Suppressor macrophage (primary cell): ENCODE measurements at regions not wholly inside any gene's neighbourhood (a gene's known extent, or its start where the extent isn't known, plus 50 kb on each side); places are given as distances from the start of the nearest gene placed in this dataset.
A peak's percentile ranks its signal among the peaks of the same experiment; 100 is the strongest.
"Not testable (repeated sequence)": the region's sequence is repeated elsewhere in the genome, so short reads cannot be mapped to it uniquely, and the experiment has no call there.

Experiments used
- DNase-seq, 4 experiments: peaks; one replicate each; pipeline ENCODE4 v3.0.0-alpha.2; 2020 to 2022

GRCh38 chr5:92977846-92978540, 603.0 kb downstream of the NR2F1-AS1 start:
- no peak for DNase-seq

- no peak for DNase-seq
Measured at GRCh38 chr5:92976156-92976555, 604.9 kb downstream of the NR2F1-AS1 start.

GRCh38 chr5:92969781-92970237, 611.2 kb downstream of the NR2F1-AS1 start:
- DNase-seq, result no peak

- no peak for DNase-seq
Measured at GRCh38 chr5:92969191-92969780, 611.7 kb downstream of the NR2F1-AS1 start.

- DNase-seq, result no peak
Measured at GRCh38 chr5:92963800-92964199, 617.2 kb downstream of the NR2F1-AS1 start.

- no peak for DNase-seq
Measured at GRCh38 chr5:92962752-92963151, 618.3 kb downstream of the NR2F1-AS1 start.

- no peak for DNase-seq
Measured at GRCh38 chr5:92956886-92957285, 624.1 kb downstream of the NR2F1-AS1 start.

- DNase-seq, result no peak
Measured at GRCh38 chr5:92952243-92952642, 628.8 kb downstream of the NR2F1-AS1 start.

- no peak for DNase-seq
Measured at GRCh38 chr5:92951746-92952145, 629.3 kb downstream of the NR2F1-AS1 start.

- no peak for DNase-seq
Measured at GRCh38 chr5:92946546-92946945, 634.5 kb downstream of the NR2F1-AS1 start.

GRCh38 chr5:92945605-92946097, 635.4 kb downstream of the NR2F1-AS1 start:
- no peak for DNase-seq

- no peak for DNase-seq
Measured at GRCh38 chr5:92944903-92945604, 636.0 kb downstream of the NR2F1-AS1 start.

- no peak for DNase-seq
Measured at GRCh38 chr5:92944337-92944736, 636.7 kb downstream of the NR2F1-AS1 start.

- no peak for DNase-seq
Measured at GRCh38 chr5:92942762-92943161, 638.3 kb downstream of the NR2F1-AS1 start.

- DNase-seq, result no peak
Measured at GRCh38 chr5:92941806-92942205, 639.2 kb downstream of the NR2F1-AS1 start.

- DNase-seq, result peak in 2 of 4 experiments; percentile 10 to 14
Measured at GRCh38 chr5:92939428-92939827, 641.6 kb downstream of the NR2F1-AS1 start.

- not testable (repeated sequence) for DNase-seq
Measured at GRCh38 chr5:92937396-92937795, 643.6 kb downstream of the NR2F1-AS1 start.

GRCh38 chr5:92930057-92930456, 651.0 kb downstream of the NR2F1-AS1 start:
- no peak for DNase-seq

GRCh38 chr5:92927291-92927778, 653.7 kb downstream of the NR2F1-AS1 start:
- DNase-seq, result no peak

GRCh38 chr5:92923885-92924284, 657.1 kb downstream of the NR2F1-AS1 start:
- no peak for DNase-seq

- DNase-seq, result no peak
Measured at GRCh38 chr5:92922231-92922967, 658.6 kb downstream of the NR2F1-AS1 start.

- no peak for DNase-seq
Measured at GRCh38 chr5:92917044-92917443, 664.0 kb downstream of the NR2F1-AS1 start.

- DNase-seq, result no peak
Measured at GRCh38 chr5:92916036-92916435, 665.0 kb downstream of the NR2F1-AS1 start.
